ENCODE measurements at regions not wholly inside any gene's neighbourhood (a gene's known extent, or its start where the extent isn't known, plus 50 kb on each side); places are given as distances from the start of the nearest gene placed in this dataset.

DNA sequence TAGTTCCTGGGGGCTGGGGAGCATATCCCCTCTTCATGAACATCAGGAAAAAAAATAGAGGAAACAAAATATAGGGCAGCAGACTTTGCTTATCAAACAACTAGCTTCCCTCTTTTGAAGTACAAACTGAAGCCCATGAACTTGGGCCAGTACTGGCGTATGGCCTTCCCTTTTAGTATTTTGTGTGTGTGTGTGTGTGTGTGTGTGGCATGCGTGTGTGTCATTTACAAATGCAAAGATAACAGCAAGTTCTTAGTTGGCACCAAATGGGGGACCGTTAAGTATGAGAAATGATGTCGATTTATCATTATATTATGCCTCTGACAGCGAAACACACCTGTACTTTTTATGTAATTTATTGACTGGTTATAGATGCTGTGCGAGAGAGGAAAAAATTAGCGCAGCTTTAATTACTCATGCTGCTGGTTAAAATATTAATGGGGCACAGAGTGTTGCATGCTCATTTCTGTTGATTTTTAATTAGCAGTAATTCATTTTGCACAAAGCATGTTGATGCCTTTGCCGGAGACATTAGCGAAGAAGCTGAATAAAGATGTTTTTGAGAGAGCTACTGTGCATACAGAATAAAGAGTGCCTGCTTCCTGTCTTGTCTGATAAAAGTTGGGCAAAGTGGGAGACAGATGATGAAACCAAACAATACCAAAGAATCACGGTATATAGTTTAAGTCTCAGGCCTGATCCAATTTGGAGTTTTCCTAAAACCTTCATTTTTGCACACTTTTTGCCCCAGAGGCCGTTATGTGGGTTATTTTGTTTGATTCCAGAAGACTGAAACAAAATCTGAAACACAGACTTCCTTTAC is 297.1 kb downstream of the SATB1 start:
- no peak overlapping the region for H3K27ac ChIP-seq (ENCODE audit: low read depth, low read length, severe bottlenecking)
- WGBS, 2 experiments (ENCODE audit: insufficient coverage in 2 of 2) = 97 to 100% methylated on average over 3 to 5 of the region's 11 CpGs
- no peak overlapping the region for H3K4me3 ChIP-seq (ENCODE audit: extremely low read depth, insufficient read depth, low read length, poor library complexity, severe bottlenecking)
- no peaks in the 10 kb centered on the region for H3K36me3 ChIP-seq (ENCODE audit: control insufficient read depth, insufficient read depth, low read length)
- no peaks in the 10 kb centered on the region for H3K9me3 ChIP-seq (ENCODE audit: control insufficient read depth, low read length)
- H3K4me1 ChIP-seq (ENCODE audit: control insufficient read depth, insufficient read depth, low read length, poor library complexity, severe bottlenecking) = no peaks in the 10 kb centered on the region

GRCh38 chr3:18127174-18127858 is 297.8 kb downstream of the SATB1 start:
- Histone ChIP-seq H3K4me1 (ENCODE audit: control insufficient read depth, insufficient read depth, low read length, poor library complexity, severe bottlenecking) (no peaks in the 10 kb centered on the region), H3K27ac (ENCODE audit: low read depth, low read length, severe bottlenecking) (no peak overlapping the region), H3K36me3 (ENCODE audit: control insufficient read depth, insufficient read depth, low read length) (no peaks in the 10 kb centered on the region), H3K9me3 (ENCODE audit: control insufficient read depth, low read length) (no peaks in the 10 kb centered on the region), H3K4me3 (ENCODE audit: extremely low read depth, insufficient read depth, low read length, poor library complexity, severe bottlenecking) (no peak overlapping the region)
- WGBS, 2 experiments (ENCODE audit: insufficient coverage in 2 of 2) = 69 to 70% methylated on average over 2 to 3 of the region's 3 CpGs

GRCh38 chr3:18126772-18127171 is 298.4 kb downstream of the SATB1 start:
- H3K4me3 ChIP-seq (ENCODE audit: extremely low read depth, insufficient read depth, low read length, poor library complexity, severe bottlenecking) = no peak overlapping the region
- WGBS, 2 experiments (ENCODE audit: insufficient coverage in 2 of 2) = 100% methylated on average over 2 of the region's 5 CpGs
- no peaks in the 10 kb centered on the region for H3K9me3 ChIP-seq (ENCODE audit: control insufficient read depth, low read length)
- no peaks in the 10 kb centered on the region for H3K4me1 ChIP-seq (ENCODE audit: control insufficient read depth, insufficient read depth, low read length, poor library complexity, severe bottlenecking)
- H3K27ac ChIP-seq (ENCODE audit: low read depth, low read length, severe bottlenecking) = no peak overlapping the region
- no peaks in the 10 kb centered on the region for H3K36me3 ChIP-seq (ENCODE audit: control insufficient read depth, insufficient read depth, low read length)

- Histone ChIP-seq H3K36me3 (ENCODE audit: control insufficient read depth, insufficient read depth, low read length) (no peaks in the 10 kb centered on the region), H3K4me1 (ENCODE audit: control insufficient read depth, insufficient read depth, low read length, poor library complexity, severe bottlenecking) (peaks cover 8% of the 10 kb centered on the region), H3K4me3 (ENCODE audit: extremely low read depth, insufficient read depth, low read length, poor library complexity, severe bottlenecking) (no peak overlapping the region), H3K9me3 (ENCODE audit: control insufficient read depth, low read length) (no peaks in the 10 kb centered on the region), H3K27ac (ENCODE audit: low read depth, low read length, severe bottlenecking) (no peak overlapping the region)
- WGBS, 2 experiments (ENCODE audit: insufficient coverage in 2 of 2) = 79 to 93% methylated on average over 3 to 4 of the region's 5 CpGs
Observed at GRCh38 chr3:18124501-18124900, 300.6 kb downstream of the SATB1 start.

DNA sequence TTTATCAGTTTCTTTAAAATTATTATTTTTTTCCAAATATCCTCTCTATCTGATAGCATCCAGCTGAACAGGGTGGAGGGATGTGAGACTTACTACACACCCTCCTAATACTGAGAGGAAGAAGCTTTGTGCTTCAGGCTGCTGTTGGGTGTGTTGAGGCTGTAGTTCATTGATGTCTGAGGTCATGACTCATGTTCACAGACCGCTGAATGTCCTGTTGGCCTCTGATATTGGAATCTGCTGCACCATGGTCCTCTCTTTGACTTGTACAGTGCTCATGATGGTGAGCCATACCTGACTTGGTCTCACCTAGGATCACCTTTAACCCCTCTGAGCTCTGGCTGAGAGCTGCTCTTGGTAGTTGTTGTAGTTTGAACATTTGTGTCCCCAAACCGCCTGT is 302.9 kb downstream of the SATB1 start:
- H3K9me3 ChIP-seq (ENCODE audit: control insufficient read depth, low read length) = no peaks in the 10 kb centered on the region
- H3K36me3 ChIP-seq (ENCODE audit: control insufficient read depth, insufficient read depth, low read length) = no peaks in the 10 kb centered on the region
- 100% methylated on average over 2 of the region's 2 CpGs; no CpG with 5 or more reads in 1 of the 2 experiments for WGBS, 2 experiments (ENCODE audit: insufficient coverage in 2 of 2)
- no peak overlapping the region for H3K4me3 ChIP-seq (ENCODE audit: extremely low read depth, insufficient read depth, low read length, poor library complexity, severe bottlenecking)
- no peak overlapping the region for H3K27ac ChIP-seq (ENCODE audit: low read depth, low read length, severe bottlenecking)
- H3K4me1 ChIP-seq (ENCODE audit: control insufficient read depth, insufficient read depth, low read length, poor library complexity, severe bottlenecking) = peaks cover 13% of the 10 kb centered on the region

- WGBS, 2 experiments (ENCODE audit: insufficient coverage in 2 of 2) = no CpG with 5 or more reads among the region's 2 CpGs
- Histone ChIP-seq H3K4me3 (ENCODE audit: extremely low read depth, insufficient read depth, low read length, poor library complexity, severe bottlenecking) (no peak overlapping the region), H3K9me3 (ENCODE audit: control insufficient read depth, low read length) (no peaks in the 10 kb centered on the region), H3K36me3 (ENCODE audit: control insufficient read depth, insufficient read depth, low read length) (no peaks in the 10 kb centered on the region), H3K27ac (ENCODE audit: low read depth, low read length, severe bottlenecking) (no peak overlapping the region), H3K4me1 (ENCODE audit: control insufficient read depth, insufficient read depth, low read length, poor library complexity, severe bottlenecking) (peaks cover 13% of the 10 kb centered on the region)
Observed at GRCh38 chr3:18121020-18121419, 304.1 kb downstream of the SATB1 start.

DNA sequence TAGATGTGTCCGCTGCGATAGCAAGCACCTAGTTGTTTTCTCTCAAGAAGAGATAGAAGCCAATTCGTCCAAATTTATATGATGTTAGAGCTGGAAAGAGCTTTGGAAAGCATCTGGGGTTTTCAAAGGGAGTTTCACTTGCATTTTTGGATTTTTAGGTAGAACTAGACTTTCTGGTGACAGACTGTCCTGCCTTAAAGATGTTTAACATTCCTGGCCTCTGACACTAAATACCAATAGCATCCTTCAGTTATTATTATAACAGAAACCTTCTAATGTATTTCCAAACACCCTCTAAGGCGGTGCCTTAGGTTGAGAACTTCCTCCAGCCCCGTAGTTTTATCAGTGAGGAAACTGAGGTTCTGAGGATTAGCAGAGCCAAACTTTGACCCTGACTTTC is 305.3 kb downstream of the SATB1 start:
- WGBS, 2 experiments (ENCODE audit: insufficient coverage in 2 of 2) = 85 to 89% methylated on average over 4 to 5 of the region's 5 CpGs
- Histone ChIP-seq H3K36me3 (ENCODE audit: control insufficient read depth, insufficient read depth, low read length) (no peaks in the 10 kb centered on the region), H3K9me3 (ENCODE audit: control insufficient read depth, low read length) (no peaks in the 10 kb centered on the region)

DNA sequence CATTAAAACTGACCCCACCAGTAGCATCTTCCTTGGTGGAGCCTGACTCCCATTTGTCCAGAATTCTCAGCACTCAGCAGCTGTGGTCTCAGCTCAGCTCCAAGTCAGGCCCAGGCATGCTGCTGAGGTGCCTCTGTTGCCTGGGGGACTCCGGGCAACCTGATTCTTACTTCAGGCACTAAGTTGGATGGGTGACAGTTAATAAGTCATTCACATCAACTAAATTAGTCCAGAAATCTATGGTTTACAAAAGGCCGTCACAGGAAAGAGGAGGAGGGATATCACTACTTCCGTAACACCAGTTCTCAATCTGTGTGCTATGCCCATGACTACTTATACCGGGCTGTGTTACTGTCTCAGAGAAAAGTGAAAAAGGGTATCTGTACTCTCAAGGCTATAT is 310.2 kb downstream of the SATB1 start:
- H3K36me3 ChIP-seq (ENCODE audit: control insufficient read depth, insufficient read depth, low read length) = no peaks in the 10 kb centered on the region
- WGBS, 2 experiments (ENCODE audit: insufficient coverage in 2 of 2) = no CpG with 5 or more reads among the region's 4 CpGs
- H3K4me1 ChIP-seq (ENCODE audit: control insufficient read depth, insufficient read depth, low read length, poor library complexity, severe bottlenecking) = peaks cover 9% of the 10 kb centered on the region
- H3K9me3 ChIP-seq (ENCODE audit: control insufficient read depth, low read length) = no peaks in the 10 kb centered on the region
- H3K27ac ChIP-seq (ENCODE audit: low read depth, low read length, severe bottlenecking) = no peak overlapping the region
- no peak overlapping the region for H3K4me3 ChIP-seq (ENCODE audit: extremely low read depth, insufficient read depth, low read length, poor library complexity, severe bottlenecking)

More for the DNA sequence above, 305.3 kb downstream of the SATB1 start:
- Histone ChIP-seq H3K4me3 (ENCODE audit: extremely low read depth, insufficient read depth, low read length, poor library complexity, severe bottlenecking) (no peak overlapping the region), H3K27ac (ENCODE audit: low read depth, low read length, severe bottlenecking) (no peak overlapping the region), H3K4me1 (ENCODE audit: control insufficient read depth, insufficient read depth, low read length, poor library complexity, severe bottlenecking) (peaks cover 13% of the 10 kb centered on the region)

GRCh38 chr3:18113417-18113816 is 311.7 kb downstream of the SATB1 start:
- 90 to 100% methylated on average over 2 of the region's 4 CpGs for WGBS, 2 experiments (ENCODE audit: insufficient coverage in 2 of 2)

DNA sequence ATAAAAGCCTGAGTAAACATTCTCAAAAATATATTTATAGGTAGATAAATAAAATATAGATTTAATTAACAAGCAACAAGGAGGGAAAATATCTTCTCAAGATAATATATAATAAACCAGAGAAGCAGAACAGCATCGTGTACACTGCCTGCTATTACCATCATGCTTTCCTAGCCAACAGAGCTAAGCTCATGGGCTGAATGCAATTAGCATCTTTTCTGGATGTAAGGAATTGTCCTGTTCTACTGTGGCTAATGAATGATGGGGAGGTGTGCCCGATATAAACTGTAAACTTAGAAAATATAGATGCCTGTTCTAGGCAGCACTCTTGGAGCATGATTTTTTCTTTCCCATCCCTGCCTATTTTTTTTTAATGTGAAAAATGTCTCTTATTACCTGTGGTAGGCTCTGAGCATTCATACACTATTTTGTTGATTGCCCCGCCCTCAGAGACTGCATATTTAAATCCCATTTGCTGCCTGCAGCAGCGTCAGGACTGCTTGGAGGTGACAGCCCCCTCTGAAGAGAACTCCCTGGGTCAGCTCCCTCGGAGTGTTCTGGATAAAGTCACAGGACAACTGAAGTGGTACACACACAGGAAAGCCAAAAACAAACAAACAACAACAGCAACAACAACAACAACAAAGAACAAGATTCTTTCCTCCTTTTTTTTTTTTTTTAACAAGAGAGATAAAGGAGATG is 312.3 kb downstream of the SATB1 start:
- Histone ChIP-seq H3K36me3 (ENCODE audit: control insufficient read depth, insufficient read depth, low read length) (no peaks in the 10 kb centered on the region), H3K4me1 (ENCODE audit: control insufficient read depth, insufficient read depth, low read length, poor library complexity, severe bottlenecking) (peaks cover 3% of the 10 kb centered on the region), H3K27ac (ENCODE audit: low read depth, low read length, severe bottlenecking) (no peak overlapping the region), H3K4me3 (ENCODE audit: extremely low read depth, insufficient read depth, low read length, poor library complexity, severe bottlenecking) (no peak overlapping the region), H3K9me3 (ENCODE audit: control insufficient read depth, low read length) (no peaks in the 10 kb centered on the region)
- WGBS, 2 experiments (ENCODE audit: insufficient coverage in 2 of 2) = 57 to 62% methylated on average over 2 to 3 of the region's 5 CpGs

More at GRCh38 chr3:18113417-18113816, 311.7 kb downstream of the SATB1 start:
- Histone ChIP-seq H3K27ac (ENCODE audit: low read depth, low read length, severe bottlenecking) (no peak overlapping the region), H3K9me3 (ENCODE audit: control insufficient read depth, low read length) (no peaks in the 10 kb centered on the region), H3K36me3 (ENCODE audit: control insufficient read depth, insufficient read depth, low read length) (no peaks in the 10 kb centered on the region), H3K4me1 (ENCODE audit: control insufficient read depth, insufficient read depth, low read length, poor library complexity, severe bottlenecking) (peaks cover 4% of the 10 kb centered on the region), H3K4me3 (ENCODE audit: extremely low read depth, insufficient read depth, low read length, poor library complexity, severe bottlenecking) (no peak overlapping the region)

Data from mesodermal cell (in vitro differentiated cells).